ENCODE measurements at regions not wholly inside any gene's neighbourhood (a gene's known extent, or its start where the extent isn't known, plus 50 kb on each side); places are given as distances from the start of the nearest gene placed in this dataset.

GRCh38 chr14:104434214-104435076 is 145.1 kb upstream of the C14orf180 start:
- no peak for DNase-seq

GRCh38 chr14:104435147-104436046 is 144.2 kb upstream of the C14orf180 start:
- no peak for DNase-seq

- DNase-seq: no peak
Measured at GRCh38 chr14:104436047-104436591, 143.4 kb upstream of the C14orf180 start.

- DNase-seq: no peak
Measured at GRCh38 chr14:104436741-104437701, 142.5 kb upstream of the C14orf180 start.

GRCh38 chr14:104437703-104438102 is 141.9 kb upstream of the C14orf180 start:
- no peak for DNase-seq

- no peak for DNase-seq
Measured at GRCh38 chr14:104438166-104438887, 141.2 kb upstream of the C14orf180 start.

GRCh38 chr14:104439625-104440024 is 139.9 kb upstream of the C14orf180 start:
- no peak for DNase-seq

- no peak for DNase-seq
Measured at GRCh38 chr14:104440297-104440956, 139.1 kb upstream of the C14orf180 start.

- DNase-seq: no peak
Measured at GRCh38 chr14:104441275-104442106, 138.1 kb upstream of the C14orf180 start.

GRCh38 chr14:104442107-104442551 is 137.4 kb upstream of the C14orf180 start:
- DNase-seq: no peak

- DNase-seq: no peak
Measured at GRCh38 chr14:104442631-104443390, 136.8 kb upstream of the C14orf180 start.

- no peak for DNase-seq
Measured at GRCh38 chr14:104443391-104444158, 136.0 kb upstream of the C14orf180 start.

- DNase-seq: no peak
Measured at GRCh38 chr14:104444159-104445030, 135.2 kb upstream of the C14orf180 start.

- no peak for DNase-seq
Measured at GRCh38 chr14:104445086-104445485, 134.5 kb upstream of the C14orf180 start.

GRCh38 chr14:104445832-104446381 is 133.7 kb upstream of the C14orf180 start:
- DNase-seq: no peak

- no peak for DNase-seq
Measured at GRCh38 chr14:104446611-104447010, 133.0 kb upstream of the C14orf180 start.

- DNase-seq: no peak
Measured at GRCh38 chr14:104447750-104448149, 131.8 kb upstream of the C14orf180 start.
